Activated T-helper 17 cell treated with anti-CD3 and anti-CD28 coated beads, Interleukin-2, amount 50 U/mL, for 72 hours (primary cell): ENCODE measurements at regions not wholly inside any gene's neighbourhood (a gene's known extent, or its start where the extent isn't known, plus 50 kb on each side); places are given as distances from the start of the nearest gene placed in this dataset.

Source experiments
- ATAC-seq: fragments of 150-1000 bp; cut with Tn5 transposase; replicated peaks from 2 replicates; pipeline ENCODE4 v1.10.0; 2021; ENCODE audit warnings: mild to moderate bottlenecking, moderate library complexity
- H3K27ac Mint-ChIP-seq: one replicate; pipeline ENCODE4 v1.8.0; 2022; ENCODE audit warnings: mixed read lengths
- H3K27me3 Mint-ChIP-seq: one replicate; pipeline ENCODE4 v1.8.0; 2022; ENCODE audit warnings: mixed read lengths
- H3K36me3 Mint-ChIP-seq: one replicate; pipeline ENCODE4 v1.8.0; 2022; ENCODE audit warnings: low read depth, mild to moderate bottlenecking, mixed read lengths
- H3K4me1 Mint-ChIP-seq: one replicate; pipeline ENCODE4 v1.8.0; 2022; ENCODE audit warnings: mixed read lengths
- H3K4me3 Mint-ChIP-seq: one replicate; pipeline ENCODE4 v1.8.0; 2022; ENCODE audit warnings: mild to moderate bottlenecking, mixed read lengths
- H3K9me3 Mint-ChIP-seq: one replicate; pipeline ENCODE4 v1.8.0; 2022; ENCODE audit warnings: mixed read lengths

- Mint-ChIP-seq H3K36me3 (no peaks in the 10 kb centered on the region), H3K4me3 (no peak overlapping the region), H3K27ac (no peak overlapping the region), H3K9me3 (no peaks in the 10 kb centered on the region), H3K4me1 (no peaks in the 10 kb centered on the region), H3K27me3 (peaks cover 33% of the 10 kb centered on the region)
- no peak for ATAC-seq
These were observed 133.4 kb downstream of the ATG4C start for GRCh38 chr1:62917314-62917713.

DNA sequence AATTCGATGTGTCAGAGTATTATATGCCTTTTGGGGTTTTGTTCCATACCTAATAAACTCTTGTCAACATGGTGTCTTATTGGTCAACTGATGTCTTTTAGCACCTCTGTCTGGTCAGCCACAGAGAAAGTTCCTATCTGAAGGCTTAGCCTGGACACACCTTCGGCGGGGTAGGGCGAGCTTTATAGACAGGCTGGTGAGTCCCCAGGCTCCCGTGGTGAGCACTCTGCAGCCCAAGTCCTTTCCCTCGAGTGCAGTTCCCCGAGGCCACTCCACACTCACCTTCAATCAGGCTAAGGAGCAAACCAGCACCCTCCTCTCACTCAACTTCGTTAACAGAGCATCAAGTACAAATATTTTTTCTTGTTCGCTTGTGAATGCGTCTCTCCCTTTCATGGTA, 133.9 kb downstream of the ATG4C start:
- Mint-ChIP-seq H3K27ac (no peak overlapping the region), H3K4me3 (no peak overlapping the region), H3K36me3 (no peaks in the 10 kb centered on the region), H3K9me3 (no peaks in the 10 kb centered on the region), H3K27me3 (peaks cover 34% of the 10 kb centered on the region), H3K4me1 (no peaks in the 10 kb centered on the region)
- no peak for ATAC-seq

DNA sequence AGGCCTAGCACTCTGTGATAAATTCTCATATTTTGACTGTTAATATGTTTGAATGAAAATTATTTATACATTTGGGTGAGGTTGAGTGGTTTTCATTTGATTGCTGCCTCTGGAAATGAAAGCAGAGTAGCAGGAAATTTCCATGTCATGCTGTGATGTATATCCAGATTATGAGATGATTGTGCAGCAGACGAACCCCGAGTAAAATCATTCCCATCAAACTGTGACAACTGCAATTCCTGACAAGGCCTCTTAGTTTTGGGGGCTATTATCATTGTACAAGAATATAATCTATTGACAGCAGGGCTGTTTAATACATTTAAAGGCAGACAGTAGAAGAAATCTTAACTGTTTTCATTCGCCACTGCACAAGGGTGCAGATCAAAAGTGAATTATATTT, 134.8 kb downstream of the ATG4C start:
- no peak overlapping the region for H3K27ac Mint-ChIP-seq
- ATAC-seq = no peak
- peaks cover 35% of the 10 kb centered on the region for H3K27me3 Mint-ChIP-seq
- H3K4me1 Mint-ChIP-seq = no peaks in the 10 kb centered on the region
- H3K4me3 Mint-ChIP-seq = no peak overlapping the region
- no peaks in the 10 kb centered on the region for H3K9me3 Mint-ChIP-seq
- no peaks in the 10 kb centered on the region for H3K36me3 Mint-ChIP-seq

DNA sequence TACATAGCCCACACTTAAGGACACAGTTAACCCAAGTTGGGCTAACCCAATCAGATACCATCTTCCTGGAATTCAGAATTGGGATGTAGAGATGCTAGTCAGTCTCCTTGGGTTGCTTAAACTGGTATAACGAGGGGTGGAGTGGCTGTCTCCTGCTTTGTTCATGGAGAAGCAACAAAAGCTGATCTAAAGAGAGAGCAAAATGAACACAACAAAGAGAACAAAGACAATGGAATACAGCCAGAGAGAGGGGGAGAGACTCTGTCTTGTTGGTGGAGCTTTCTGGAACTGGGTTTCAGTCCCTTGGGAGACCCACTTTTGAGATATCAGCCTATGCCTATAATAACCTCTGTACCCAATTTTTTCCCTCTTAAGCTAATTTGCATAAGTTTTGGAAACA, 138.1 kb downstream of the ATG4C start:
- Mint-ChIP-seq H3K27ac (no peak overlapping the region), H3K9me3 (no peaks in the 10 kb centered on the region), H3K4me1 (no peaks in the 10 kb centered on the region), H3K36me3 (no peaks in the 10 kb centered on the region), H3K27me3 (peaks cover 42% of the 10 kb centered on the region), H3K4me3 (no peak overlapping the region)
- no peak for ATAC-seq

DNA sequence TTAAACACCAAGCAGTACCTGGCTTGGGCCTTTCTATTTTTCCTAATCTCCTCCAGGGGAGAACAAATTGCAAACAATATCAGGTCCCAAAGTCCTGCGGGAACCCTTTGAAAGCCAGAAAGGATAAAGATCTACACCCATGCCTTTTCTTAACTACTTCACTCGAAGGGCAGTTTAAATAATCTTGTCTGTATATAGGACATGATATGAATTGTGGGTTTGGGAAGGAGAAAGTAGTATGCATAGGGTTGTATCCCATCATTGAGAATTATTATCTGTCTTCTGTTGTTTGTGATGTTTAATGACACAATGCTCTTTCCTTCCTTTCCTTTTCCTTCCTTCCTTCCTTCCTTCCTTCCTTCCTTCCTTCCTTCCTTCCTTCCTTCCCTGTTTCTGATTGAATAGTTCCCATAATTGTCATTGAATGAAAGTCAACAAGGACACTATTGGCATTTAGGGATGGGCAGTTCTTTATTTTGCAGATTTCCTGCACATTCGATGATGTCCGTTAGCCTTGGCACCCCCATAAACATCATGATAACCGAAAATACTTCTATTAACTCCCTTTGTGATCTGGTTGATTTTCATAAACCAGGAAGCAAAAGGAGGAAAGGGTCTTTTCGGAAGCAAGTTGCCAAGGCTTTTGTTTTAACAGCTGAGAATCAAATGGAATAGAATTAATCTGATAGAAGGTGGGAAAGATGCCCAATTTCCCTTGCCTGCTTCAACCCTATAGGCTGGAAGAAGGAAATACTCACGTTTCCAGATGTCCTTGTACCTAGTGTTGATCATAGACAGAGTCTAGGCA, 141.3 kb downstream of the ATG4C start:
- no peaks in the 10 kb centered on the region for H3K9me3 Mint-ChIP-seq
- no peak for ATAC-seq
- H3K27ac Mint-ChIP-seq = no peak overlapping the region
- H3K4me3 Mint-ChIP-seq = no peak overlapping the region
- no peaks in the 10 kb centered on the region for H3K36me3 Mint-ChIP-seq
- no peaks in the 10 kb centered on the region for H3K4me1 Mint-ChIP-seq
- peaks cover 33% of the 10 kb centered on the region for H3K27me3 Mint-ChIP-seq

GRCh38 chr1:62926681-62927252, 142.8 kb downstream of the ATG4C start:
- Mint-ChIP-seq H3K36me3 (no peaks in the 10 kb centered on the region), H3K9me3 (no peaks in the 10 kb centered on the region), H3K27ac (no peak overlapping the region), H3K4me3 (no peak overlapping the region), H3K4me1 (no peaks in the 10 kb centered on the region), H3K27me3 (peaks cover 30% of the 10 kb centered on the region)
- ATAC-seq = no peak

- Mint-ChIP-seq H3K27ac (no peak overlapping the region), H3K4me3 (no peak overlapping the region)
These were observed 145.0 kb downstream of the ATG4C start for GRCh38 chr1:62928885-62929284.

GRCh38 chr1:62937634-62938296, 153.8 kb downstream of the ATG4C start:
- no peak for ATAC-seq
- Mint-ChIP-seq H3K9me3 (no peaks in the 10 kb centered on the region), H3K4me3 (no peak overlapping the region), H3K27ac (no peak overlapping the region), H3K27me3 (peaks cover 13% of the 10 kb centered on the region), H3K36me3 (no peaks in the 10 kb centered on the region), H3K4me1 (no peaks in the 10 kb centered on the region)

More at GRCh38 chr1:62928885-62929284, 145.0 kb downstream of the ATG4C start:
- no peak for ATAC-seq
- H3K4me1 Mint-ChIP-seq = no peaks in the 10 kb centered on the region
- no peaks in the 10 kb centered on the region for H3K36me3 Mint-ChIP-seq
- H3K9me3 Mint-ChIP-seq = no peaks in the 10 kb centered on the region
- H3K27me3 Mint-ChIP-seq = peaks cover 27% of the 10 kb centered on the region

DNA sequence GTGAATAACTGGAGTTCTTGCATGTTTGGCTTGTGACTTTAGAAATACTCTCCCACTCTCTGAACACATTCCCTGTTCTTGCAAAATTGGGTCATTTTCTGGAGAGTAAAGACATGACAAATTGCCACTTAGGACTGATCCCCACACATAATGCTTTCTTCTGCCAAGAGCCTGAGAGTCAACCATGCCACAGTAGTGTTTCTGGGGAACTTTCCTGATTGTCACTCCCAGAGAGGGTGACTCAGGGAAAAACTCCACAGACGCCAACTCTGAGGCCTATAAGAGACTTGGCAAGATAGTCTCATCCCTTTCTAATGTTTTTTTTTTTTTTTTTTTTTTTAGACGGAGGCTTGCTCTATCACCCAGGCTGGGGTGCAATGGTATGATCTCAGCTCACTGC, 157.8 kb downstream of the ATG4C start:
- peaks cover 14% of the 10 kb centered on the region for H3K27me3 Mint-ChIP-seq
- H3K9me3 Mint-ChIP-seq = no peaks in the 10 kb centered on the region
- no peak overlapping the region for H3K4me3 Mint-ChIP-seq
- no peak overlapping the region for H3K27ac Mint-ChIP-seq
- H3K4me1 Mint-ChIP-seq = no peaks in the 10 kb centered on the region
- ATAC-seq = no peak
- H3K36me3 Mint-ChIP-seq = no peaks in the 10 kb centered on the region

GRCh38 chr1:62946511-62946910, 162.6 kb downstream of the ATG4C start:
- Mint-ChIP-seq H3K4me3 (no peak overlapping the region), H3K27ac (no peak overlapping the region), H3K4me1 (no peaks in the 10 kb centered on the region), H3K27me3 (peaks cover 19% of the 10 kb centered on the region), H3K36me3 (no peaks in the 10 kb centered on the region), H3K9me3 (no peaks in the 10 kb centered on the region)
- ATAC-seq = no peak

- Mint-ChIP-seq H3K4me3 (no peak overlapping the region), H3K27me3 (peaks cover 13% of the 10 kb centered on the region), H3K4me1 (no peaks in the 10 kb centered on the region), H3K27ac (no peak overlapping the region), H3K9me3 (no peaks in the 10 kb centered on the region), H3K36me3 (no peaks in the 10 kb centered on the region)
- ATAC-seq = no peak
These were observed 167.5 kb downstream of the ATG4C start for GRCh38 chr1:62951428-62951827.

DNA sequence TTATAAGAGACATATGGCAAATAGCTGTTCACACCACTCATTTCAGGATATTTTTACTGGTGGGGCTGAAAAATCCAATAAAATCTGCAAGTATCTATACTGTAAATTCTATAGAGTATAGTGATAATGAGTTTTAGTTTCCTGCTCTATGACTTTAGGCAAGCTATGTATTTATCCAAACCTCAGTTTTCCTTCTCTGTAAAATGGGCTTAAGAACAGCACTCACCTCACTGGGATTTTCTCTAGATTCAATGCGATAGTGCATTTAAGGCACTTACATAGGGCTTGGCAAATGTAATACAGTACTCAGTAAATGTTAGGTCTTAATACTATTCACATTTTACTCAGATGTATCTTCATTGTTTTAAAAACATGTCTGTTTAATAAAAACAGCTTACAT, 168.7 kb downstream of the ATG4C start:
- Mint-ChIP-seq H3K27ac (no peak overlapping the region), H3K9me3 (no peaks in the 10 kb centered on the region), H3K27me3 (peaks cover 16% of the 10 kb centered on the region), H3K4me1 (no peaks in the 10 kb centered on the region), H3K36me3 (no peaks in the 10 kb centered on the region), H3K4me3 (no peak overlapping the region)
- ATAC-seq = no peak

GRCh38 chr1:62953633-62954032, 169.7 kb downstream of the ATG4C start:
- no peak overlapping the region for H3K4me3 Mint-ChIP-seq
- H3K27me3 Mint-ChIP-seq = peaks cover 18% of the 10 kb centered on the region
- no peak overlapping the region for H3K27ac Mint-ChIP-seq
- H3K4me1 Mint-ChIP-seq = no peaks in the 10 kb centered on the region
- H3K9me3 Mint-ChIP-seq = no peaks in the 10 kb centered on the region
- no peak for ATAC-seq
- H3K36me3 Mint-ChIP-seq = no peaks in the 10 kb centered on the region

DNA sequence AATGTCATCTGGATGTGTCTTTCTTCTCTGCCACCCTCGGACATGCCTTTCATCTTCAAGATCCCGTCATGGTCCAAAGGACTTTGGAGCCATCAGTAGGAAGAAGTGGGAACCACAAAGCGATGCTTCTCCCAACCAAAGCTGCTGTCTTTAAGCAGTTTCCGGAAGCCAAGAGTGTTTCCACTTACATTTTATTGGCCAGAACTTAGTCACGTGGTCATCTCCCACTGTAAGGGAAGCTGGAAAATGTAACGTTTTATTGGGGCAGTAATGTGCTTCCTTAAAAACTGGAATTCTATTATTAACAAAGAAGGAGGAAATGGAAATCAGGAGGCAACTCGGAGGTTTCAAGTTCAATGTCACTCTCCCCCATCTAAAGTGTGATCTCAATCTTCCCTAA, 170.8 kb downstream of the ATG4C start:
- no peak for ATAC-seq
- no peak overlapping the region for H3K27ac Mint-ChIP-seq
- H3K4me3 Mint-ChIP-seq = no peak overlapping the region
- H3K9me3 Mint-ChIP-seq = no peaks in the 10 kb centered on the region
- peaks cover 19% of the 10 kb centered on the region for H3K27me3 Mint-ChIP-seq
- H3K36me3 Mint-ChIP-seq = no peaks in the 10 kb centered on the region
- H3K4me1 Mint-ChIP-seq = no peaks in the 10 kb centered on the region

GRCh38 chr1:62955666-62956065, 171.7 kb downstream of the ATG4C start:
- Mint-ChIP-seq H3K4me3 (no peak overlapping the region), H3K4me1 (no peaks in the 10 kb centered on the region), H3K36me3 (no peaks in the 10 kb centered on the region), H3K27ac (no peak overlapping the region), H3K9me3 (no peaks in the 10 kb centered on the region), H3K27me3 (peaks cover 18% of the 10 kb centered on the region)
- ATAC-seq = no peak
